HepG2 (cell line): ENCODE measurements at regions not wholly inside any gene's neighbourhood (a gene's known extent, or its start where the extent isn't known, plus 50 kb on each side); places are given as distances from the start of the nearest gene placed in this dataset.

Experiments used
- ATAC-seq: fragments of 200-7000 bp; cut with Tn5 transposase; 3 replicates; pipeline ENCODE4 v1.9.1; 2020; ENCODE audit warnings: mild to moderate bottlenecking, moderate library complexity
- BruUV-seq: library from RNA; stranded (reverse); fragments of 400-500 nt; replicated peaks from 2 replicates; lab custom pipeline; 2021; lab: Mats Ljungman, UMichigan
- CTCF ChIA-PET: fragments of 300-600 bp; formaldehyde crosslinking; extraction: SDS; loops from one replicate; lab custom pipeline; 2021; ENCODE audit warnings: low total read pairs, inconsistent platforms, low intra/inter-chr PET ratio; lab: Yijun Ruan, JAX
- POLR2A ChIA-PET: fragments of 350-600 bp; sonication (Branson Sonifier 250); formaldehyde crosslinking; loops from one replicate; lab custom pipeline; 2020; ENCODE audit warnings: antibody characterized with exemption, inconsistent platforms; lab: Yijun Ruan, JAX
- DNase-seq: peaks from one replicate; pipeline ENCODE4 v3.0.0-alpha.2; 2015; ENCODE audit warnings: low spot score
- FAIRE-seq: peaks from 3 replicates; lab custom pipeline; 2011; peaks lifted over from hg19 to GRCh38; lab: Jason Lieb, UNC
- H2AFZ ChIP-seq: one replicate; pipeline ENCODE4 v1.6.1; 2011; ENCODE audit warnings: low read length, inconsistent platforms
- H3K27ac ChIP-seq: fragments of 300-600 bp; 3 replicates; pipeline ENCODE4 v1.8.0; 2011; ENCODE audit warnings: mixed run types, mild to moderate bottlenecking, mixed read lengths, low read length, inconsistent platforms; ENCODE audit not compliant: insufficient read depth; ENCODE audit errors: extremely low read length
- H3K27me3 ChIP-seq, 2 experiments: fragments of 200-600 bp in 1 of 2; 2 replicates in 1 of 2; 3 replicates in 1 of 2; pipeline versions ENCODE4 v1.6.0 to v1.8.0; 2011; ENCODE audit warnings: low read length in 2 of 2, mild to moderate bottlenecking in 2 of 2, moderate library complexity in 2 of 2, inconsistent platforms in 1 of 2; ENCODE audit not compliant: insufficient read depth in 2 of 2, control insufficient read depth in 1 of 2
- H3K36me3 ChIP-seq, 2 experiments: fragments of 200-600 bp in 1 of 2; replicated peaks in 1 of 2; 2 replicates in 1 of 2; 3 replicates in 1 of 2; pipeline versions ENCODE4 v1.5.1 to v1.8.0; 2011; ENCODE audit warnings: low read length in 2 of 2, inconsistent platforms in 1 of 2; ENCODE audit not compliant: insufficient read depth in 2 of 2, control insufficient read depth in 1 of 2
- H3K4me1 ChIP-seq: 2 replicates; pipeline ENCODE4 v1.5.1; 2012; ENCODE audit warnings: low read length, inconsistent platforms; ENCODE audit not compliant: insufficient read depth
- H3K4me2 ChIP-seq: 2 replicates; pipeline ENCODE4 v1.6.0; 2011; ENCODE audit warnings: low read depth, low read length, inconsistent platforms
- H3K4me3 ChIP-seq, 3 experiments: fragments of 200-600 bp in 1 of 3; sonication (generic), shearing (Covaris generic) in 1 of 3; replicated peaks in 1 of 3; 2 replicates each; pipeline ENCODE4 v1.5.1; 2011 to 2016; ENCODE audit warnings: low read length in 3 of 3, inconsistent platforms in 2 of 3, low read depth in 2 of 3, mild to moderate bottlenecking in 2 of 3, control low read depth in 1 of 3, mixed read lengths in 1 of 3; ENCODE audit not compliant: insufficient read depth in 1 of 3
- H3K79me2 ChIP-seq: one replicate; pipeline ENCODE4 v1.6.1; 2011; ENCODE audit warnings: low read length, inconsistent platforms; ENCODE audit not compliant: insufficient read depth
- H3K9ac ChIP-seq: 2 replicates; pipeline ENCODE4 v1.6.0; 2011; ENCODE audit warnings: mild to moderate bottlenecking, low read depth, low read length, inconsistent platforms; ENCODE audit not compliant: insufficient read depth
- H3K9me3 ChIP-seq: 2 replicates; pipeline ENCODE4 v1.5.1; 2012; ENCODE audit warnings: mild to moderate bottlenecking, low read length
- H4K20me1 ChIP-seq: 2 replicates; pipeline ENCODE4 v1.6.0; 2011; ENCODE audit warnings: inconsistent platforms, mild to moderate bottlenecking, low read length, moderate library complexity; ENCODE audit not compliant: insufficient read depth
- CBX2 ChIP-seq, 2 experiments: fragments of 200-600 bp in 1 of 2; sonication (generic); formaldehyde crosslinking in 1 of 2; IDR thresholded peaks; 2 replicates each; pipeline versions ENCODE4 v1.7.0 to v1.8.1; 2018 to 2022; ENCODE audit warnings: low read depth in 2 of 2, low read length in 1 of 2, mild to moderate bottlenecking in 1 of 2, missing genetic modification reagents in 1 of 2
- CREB1 ChIP-seq, 2 experiments: fragments of 450-650 bp in 1 of 2; IDR thresholded peaks; 2 replicates each; pipeline ENCODE4 v1.6.1; 2016 to 2017; ENCODE audit warnings: control low read depth in 1 of 2, mild to moderate bottlenecking in 1 of 2, missing compliant biosample characterization in 1 of 2, missing genetic modification characterization in 1 of 2
- NONO ChIP-seq, 2 experiments: fragments of 450-650 bp in 1 of 2; sonication (generic) in 1 of 2; formaldehyde crosslinking in 1 of 2; IDR thresholded peaks in 1 of 2; conservative IDR thresholded peaks in 1 of 2; 2 replicates each; pipeline versions ENCODE4 v1.6.1 to v1.8.0; 2017 to 2022; ENCODE audit warnings: mild to moderate bottlenecking in 1 of 2, missing genetic modification reagents in 1 of 2, moderate library complexity in 1 of 2
- PHB2 ChIP-seq: fragments of 450-650 bp; IDR thresholded peaks from 2 replicates; pipeline ENCODE4 v1.6.1; 2018; ENCODE audit not compliant: partially characterized antibody
- RBM22 ChIP-seq: fragments of 200-400 bp; formaldehyde crosslinking; optimal IDR thresholded peaks from 2 replicates; pipeline ENCODE3; 2017; ENCODE audit warnings: mild to moderate bottlenecking, low read length, moderate library complexity
- SALL2 ChIP-seq: sonication (generic); formaldehyde crosslinking; IDR thresholded peaks from 2 replicates; pipeline ENCODE4 v1.8.1; 2023; ENCODE audit warnings: mild to moderate bottlenecking, missing genetic modification reagents, inconsistent platforms
- SP2 ChIP-seq: sonication (generic); formaldehyde crosslinking; IDR thresholded peaks from 2 replicates; pipeline ENCODE4 v1.5.1; 2020; ENCODE audit warnings: mild to moderate bottlenecking, missing genetic modification reagents
- TEAD2 ChIP-seq: sonication (generic); formaldehyde crosslinking; IDR thresholded peaks from 2 replicates; pipeline ENCODE4 v1.9.0; 2021; ENCODE audit warnings: missing genetic modification reagents
- ZC3H13 ChIP-seq: sonication (generic); formaldehyde crosslinking; IDR thresholded peaks from 2 replicates; pipeline ENCODE4 v1.8.1; 2023; ENCODE audit warnings: mild to moderate bottlenecking, missing genetic modification reagents, moderate library complexity
- ZMAT3 ChIP-seq: sonication (generic); formaldehyde crosslinking; conservative IDR thresholded peaks from 2 replicates; pipeline ENCODE4 v1.7.0; 2021; ENCODE audit warnings: missing genetic modification reagents
- ZNF670 ChIP-seq: sonication (generic); formaldehyde crosslinking; IDR thresholded peaks from 2 replicates; pipeline ENCODE4 v1.8.0; 2022; ENCODE audit warnings: mild to moderate bottlenecking, missing genetic modification reagents, borderline replicate concordance
- ZSCAN20 ChIP-seq: sonication (generic); formaldehyde crosslinking; IDR thresholded peaks from 2 replicates; pipeline ENCODE4 v1.4.0; 2020; ENCODE audit warnings: missing genetic modification reagents, mild to moderate bottlenecking, borderline replicate concordance
- ZSCAN29 ChIP-seq: sonication (generic); formaldehyde crosslinking; conservative IDR thresholded peaks from 2 replicates; pipeline ENCODE4 v1.4.0; 2020; ENCODE audit warnings: mild to moderate bottlenecking, missing genetic modification reagents
- WGBS: methylation state at CpG from one replicate; pipeline ENCODE4 v1.1.6; 2017; ENCODE audit warnings: low lambda C conversion rate; 5-methylcytosine and 5-hydroxymethylcytosine counted together
- in situ Hi-C: cut with HindIII; loops from 2 replicates; pipeline ENCODE4 v1.10.0; 2017; ENCODE audit warnings: low pct_unique_long_range_greater_than_20kb; ENCODE audit not compliant: extremely low pct_ligation_motif_present
- intact Hi-C: fragments of 100-400 bp; cut with micrococcal nuclease; formaldehyde crosslinking; loops from one replicate; pipeline ENCODE4 v1.10.0; 2022; ENCODE audit not compliant: unreplicated experiment
- TF ChIP-seq, protein P1 (sequence below): sonication (generic); formaldehyde crosslinking; IDR thresholded peaks from 2 replicates; pipeline ENCODE4 v1.8.0; 2023; ENCODE audit warnings: mild to moderate bottlenecking, missing genetic modification reagents
- TF ChIP-seq, protein P2 (sequence below): fragments of 450-650 bp; IDR thresholded peaks from 2 replicates; pipeline ENCODE4 v1.6.1; 2017
- TF ChIP-seq, protein P3 (sequence below): IDR thresholded peaks from 2 replicates; pipeline ENCODE4 v1.6.1; 2016; ENCODE audit warnings: missing compliant biosample characterization, missing genetic modification reagents, borderline replicate concordance
- TF ChIP-seq, protein P4 (sequence below), 2 experiments: sonication (generic) in 1 of 2; formaldehyde crosslinking in 1 of 2; IDR thresholded peaks; 2 replicates each; pipeline versions ENCODE4 v1.5.1 to v1.6.1; 2011 to 2020; ENCODE audit warnings: borderline replicate concordance in 1 of 2, low read depth in 1 of 2, low read length in 1 of 2, mild to moderate bottlenecking in 1 of 2, missing genetic modification reagents in 1 of 2, moderate library complexity in 1 of 2
- TF ChIP-seq, protein P5 (sequence below): sonication (generic); formaldehyde crosslinking; IDR thresholded peaks from 2 replicates; pipeline ENCODE4 v1.4.0; 2020; ENCODE audit warnings: missing genetic modification reagents, borderline replicate concordance

DNA sequence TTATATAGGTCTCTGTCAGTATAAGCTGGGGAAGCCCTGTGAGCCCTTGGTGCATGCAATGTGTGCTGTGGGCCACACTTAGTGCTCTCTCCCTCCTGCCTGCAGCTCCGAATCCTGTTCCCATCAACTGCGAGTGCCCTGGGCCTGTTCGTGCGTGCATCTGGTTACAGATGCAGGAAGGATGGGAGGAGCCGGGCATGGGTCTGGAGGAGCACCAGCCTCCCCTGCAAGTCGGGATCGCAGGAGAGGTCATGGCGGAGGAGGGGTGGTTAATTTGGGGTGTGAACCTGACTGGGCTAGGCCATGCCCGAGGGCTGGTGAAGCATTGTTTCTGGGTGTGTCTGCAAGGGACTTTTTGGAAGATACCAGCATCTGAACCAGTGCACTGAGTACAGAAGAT is 274.6 kb upstream of the IRX4 start:
- H3K27me3 ChIP-seq, result peaks cover 0 to 3% of the 10 kb centered on the region in 2 experiments; a peak in 2 of 5 replicates
- H3K4me1 ChIP-seq, result no peaks in the 10 kb centered on the region
- FAIRE-seq, result no peak
- H3K4me3 ChIP-seq, result no peak overlapping the region
- no peaks in the 10 kb centered on the region for H3K79me2 ChIP-seq
- no peak overlapping the region for H3K9ac ChIP-seq
- no peaks in the 10 kb centered on the region for H4K20me1 ChIP-seq
- 13% methylated on average over 3 of the region's 9 CpGs for WGBS
- no peaks in the 10 kb centered on the region for H3K9me3 ChIP-seq
- CTCF ChIA-PET, result no interaction called here
- in situ Hi-C loops, result no loop called here
- no peak for ATAC-seq
- no peak overlapping the region for H3K27ac ChIP-seq
- H2AFZ ChIP-seq, result no peak overlapping the region
- no peak overlapping the region for H3K4me2 ChIP-seq
- TF ChIP-seq TEAD2 (no peak), SP2 (no peak), SALL2 (CRISPR knock-in tag) (no peak), ZC3H13 (no peak), ZMAT3 (CRISPR knock-in tag) (no peak), RBM22 (no peak), ZSCAN29 (CRISPR knock-in tag) (no peak), PHB2 (no peak), NONO (IDR thresholded peaks at IDR 0.05) (no peak), NONO (CRISPR knock-in tag; conservative IDR thresholded peaks at IDR 0.05) (no peak), CBX2 (IDR thresholded peaks at IDR 0.05; ENCODE audit: low read depth, low read length) (no peak), CBX2 (CRISPR knock-in tag; IDR thresholded peaks at IDR 0.05; ENCODE audit: low read depth) (no peak), ZSCAN20 (CRISPR knock-in tag) (no peak), CREB1 (IDR thresholded peaks at IDR 0.05) (no peak), CREB1 (CRISPR knock-in tag; IDR thresholded peaks at IDR 0.05) (no peak), ZNF670 (CRISPR knock-in tag) (no peak)
- TF ChIP-seq, protein P1, sequence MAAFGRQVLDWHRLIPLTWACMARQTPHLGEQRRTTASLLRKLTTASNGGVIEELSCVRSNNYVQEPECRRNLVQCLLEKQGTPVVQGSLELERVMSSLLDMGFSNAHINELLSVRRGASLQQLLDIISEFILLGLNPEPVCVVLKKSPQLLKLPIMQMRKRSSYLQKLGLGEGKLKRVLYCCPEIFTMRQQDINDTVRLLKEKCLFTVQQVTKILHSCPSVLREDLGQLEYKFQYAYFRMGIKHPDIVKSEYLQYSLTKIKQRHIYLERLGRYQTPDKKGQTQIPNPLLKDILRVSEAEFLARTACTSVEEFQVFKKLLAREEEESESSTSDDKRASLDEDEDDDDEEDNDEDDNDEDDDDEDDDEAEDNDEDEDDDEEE (CRISPR knock-in tag), result no peak
- TF ChIP-seq, protein P2, sequence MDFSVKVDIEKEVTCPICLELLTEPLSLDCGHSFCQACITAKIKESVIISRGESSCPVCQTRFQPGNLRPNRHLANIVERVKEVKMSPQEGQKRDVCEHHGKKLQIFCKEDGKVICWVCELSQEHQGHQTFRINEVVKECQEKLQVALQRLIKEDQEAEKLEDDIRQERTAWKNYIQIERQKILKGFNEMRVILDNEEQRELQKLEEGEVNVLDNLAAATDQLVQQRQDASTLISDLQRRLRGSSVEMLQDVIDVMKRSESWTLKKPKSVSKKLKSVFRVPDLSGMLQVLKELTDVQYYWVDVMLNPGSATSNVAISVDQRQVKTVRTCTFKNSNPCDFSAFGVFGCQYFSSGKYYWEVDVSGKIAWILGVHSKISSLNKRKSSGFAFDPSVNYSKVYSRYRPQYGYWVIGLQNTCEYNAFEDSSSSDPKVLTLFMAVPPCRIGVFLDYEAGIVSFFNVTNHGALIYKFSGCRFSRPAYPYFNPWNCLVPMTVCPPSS, result no peak
- TF ChIP-seq, protein P3, sequence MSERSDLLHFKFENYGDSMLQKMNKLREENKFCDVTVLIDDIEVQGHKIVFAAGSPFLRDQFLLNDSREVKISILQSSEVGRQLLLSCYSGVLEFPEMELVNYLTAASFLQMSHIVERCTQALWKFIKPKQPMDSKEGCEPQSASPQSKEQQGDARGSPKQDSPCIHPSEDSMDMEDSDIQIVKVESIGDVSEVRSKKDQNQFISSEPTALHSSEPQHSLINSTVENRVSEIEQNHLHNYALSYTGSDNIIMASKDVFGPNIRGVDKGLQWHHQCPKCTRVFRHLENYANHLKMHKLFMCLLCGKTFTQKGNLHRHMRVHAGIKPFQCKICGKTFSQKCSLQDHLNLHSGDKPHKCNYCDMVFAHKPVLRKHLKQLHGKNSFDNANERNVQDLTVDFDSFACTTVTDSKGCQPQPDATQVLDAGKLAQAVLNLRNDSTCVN, result no peak
- TF ChIP-seq, protein P4, sequence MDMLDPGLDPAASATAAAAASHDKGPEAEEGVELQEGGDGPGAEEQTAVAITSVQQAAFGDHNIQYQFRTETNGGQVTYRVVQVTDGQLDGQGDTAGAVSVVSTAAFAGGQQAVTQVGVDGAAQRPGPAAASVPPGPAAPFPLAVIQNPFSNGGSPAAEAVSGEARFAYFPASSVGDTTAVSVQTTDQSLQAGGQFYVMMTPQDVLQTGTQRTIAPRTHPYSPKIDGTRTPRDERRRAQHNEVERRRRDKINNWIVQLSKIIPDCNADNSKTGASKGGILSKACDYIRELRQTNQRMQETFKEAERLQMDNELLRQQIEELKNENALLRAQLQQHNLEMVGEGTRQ (IDR thresholded peaks at IDR 0.05; ENCODE audit: low read depth, low read length), result no peak
- TF ChIP-seq, protein P4 (CRISPR knock-in tag; IDR thresholded peaks at IDR 0.05; ENCODE audit: borderline replicate concordance), result no peak
- TF ChIP-seq, protein P5, sequence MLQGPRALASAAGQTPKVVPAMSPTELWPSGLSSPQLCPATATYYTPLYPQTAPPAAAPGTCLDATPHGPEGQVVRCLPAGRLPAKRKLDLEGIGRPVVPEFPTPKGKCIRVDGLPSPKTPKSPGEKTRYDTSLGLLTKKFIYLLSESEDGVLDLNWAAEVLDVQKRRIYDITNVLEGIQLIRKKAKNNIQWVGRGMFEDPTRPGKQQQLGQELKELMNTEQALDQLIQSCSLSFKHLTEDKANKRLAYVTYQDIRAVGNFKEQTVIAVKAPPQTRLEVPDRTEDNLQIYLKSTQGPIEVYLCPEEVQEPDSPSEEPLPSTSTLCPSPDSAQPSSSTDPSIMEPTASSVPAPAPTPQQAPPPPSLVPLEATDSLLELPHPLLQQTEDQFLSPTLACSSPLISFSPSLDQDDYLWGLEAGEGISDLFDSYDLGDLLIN (CRISPR knock-in tag), result no peak
- TF ChIP-seq, all 625 proteins: peak for 0
- no peak for DNase-seq
- POLR2A ChIA-PET, result no interaction called here
- no TSS peak for BruUV-seq
- no peaks in the 10 kb centered on the region for H3K36me3 ChIP-seq
- intact Hi-C loops, result no loop called here
